HL-60/S4 (cell line): ENCODE measurements at regions not wholly inside any gene's neighbourhood (a gene's known extent, or its start where the extent isn't known, plus 50 kb on each side); places are given as distances from the start of the nearest gene placed in this dataset.
"Not testable (repeated sequence)": the region's sequence is repeated elsewhere in the genome, so short reads cannot be mapped to it uniquely, and the experiment has no call there.

ENCODE experiments used
- in situ Hi-C: fragments of 300-500 bp; cut with MboI; formaldehyde crosslinking; loops from 2 replicates; pipeline ENCODE4 v1.14.3; 2022; ENCODE audit warnings: low sequenced_read_pairs

- in situ Hi-C loops: no loop called here
Measured at GRCh38 chr7:118878336-118878735, 653.8 kb downstream of the ANKRD7 start.

GRCh38 chr7:118898284-118898683, 673.8 kb downstream of the ANKRD7 start:
- in situ Hi-C loops: no loop called here

DNA sequence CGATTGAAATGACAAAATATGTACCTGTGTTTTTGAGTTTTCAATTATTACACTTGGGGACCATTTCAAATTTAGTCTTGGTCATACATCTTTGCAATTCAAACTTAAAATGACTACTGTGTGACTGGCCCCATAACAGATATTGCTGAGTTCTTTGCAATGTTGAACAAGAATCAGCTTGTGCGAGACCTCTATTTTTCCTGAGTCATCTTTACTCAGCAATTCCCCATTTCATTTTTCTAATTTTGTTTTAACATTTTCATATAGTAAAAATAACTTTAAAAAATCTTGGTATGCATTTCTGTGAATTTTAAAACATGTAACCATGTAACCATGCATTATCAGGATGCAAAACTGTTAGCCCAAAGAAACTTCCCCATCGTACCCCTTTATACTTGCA, 678.1 kb downstream of the ANKRD7 start:
- in situ Hi-C loops: no loop called here

- in situ Hi-C loops: no loop called here
Measured at GRCh38 chr7:118907911-118908527, 683.5 kb downstream of the ANKRD7 start.

- in situ Hi-C loops: not testable (repeated sequence)
Measured at GRCh38 chr7:118916120-118916519, 691.6 kb downstream of the ANKRD7 start.

- in situ Hi-C loops: no loop called here
Measured at GRCh38 chr7:118918556-118918955, 694.1 kb downstream of the ANKRD7 start.

DNA sequence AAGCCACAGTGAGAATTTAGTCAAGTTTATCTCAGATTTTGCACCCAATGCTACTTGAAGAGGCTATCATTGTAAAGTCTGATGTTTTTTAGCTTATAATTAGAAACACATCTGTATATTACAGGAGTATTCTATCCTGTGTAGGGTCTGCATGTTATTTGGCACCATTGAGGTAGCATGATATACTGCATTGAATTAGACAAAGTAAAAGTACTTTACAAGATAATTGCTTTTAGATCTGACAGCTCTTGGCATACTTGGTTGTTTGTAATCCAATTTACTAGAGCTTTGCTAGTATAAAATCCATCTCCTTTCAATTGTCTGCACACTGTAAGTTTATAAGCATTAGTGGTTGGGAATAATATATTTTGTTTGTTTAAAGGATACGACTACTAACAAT, 714.3 kb downstream of the ANKRD7 start:
- in situ Hi-C loops: no loop called here

DNA sequence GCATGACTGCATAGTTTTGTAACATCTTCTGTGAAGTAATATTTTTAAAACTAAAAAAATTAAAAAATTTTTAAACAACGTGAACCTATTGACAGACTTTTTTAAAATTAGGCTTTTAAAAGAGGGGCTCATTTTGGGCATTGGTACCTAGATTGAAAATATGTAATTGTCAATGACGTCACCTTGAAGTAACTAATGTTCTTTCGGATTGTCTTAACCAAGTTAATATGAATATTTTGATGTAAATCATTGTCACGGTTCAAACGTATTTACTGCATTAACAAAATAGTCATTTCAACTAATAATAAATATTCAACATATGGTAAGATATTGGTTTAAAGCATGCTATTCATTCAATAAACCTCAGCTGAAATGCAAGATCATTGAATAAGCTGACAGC, 719.8 kb downstream of the ANKRD7 start:
- in situ Hi-C loops: no loop called here

GRCh38 chr7:118945911-118946682, 721.6 kb downstream of the ANKRD7 start:
- in situ Hi-C loops: no loop called here

DNA sequence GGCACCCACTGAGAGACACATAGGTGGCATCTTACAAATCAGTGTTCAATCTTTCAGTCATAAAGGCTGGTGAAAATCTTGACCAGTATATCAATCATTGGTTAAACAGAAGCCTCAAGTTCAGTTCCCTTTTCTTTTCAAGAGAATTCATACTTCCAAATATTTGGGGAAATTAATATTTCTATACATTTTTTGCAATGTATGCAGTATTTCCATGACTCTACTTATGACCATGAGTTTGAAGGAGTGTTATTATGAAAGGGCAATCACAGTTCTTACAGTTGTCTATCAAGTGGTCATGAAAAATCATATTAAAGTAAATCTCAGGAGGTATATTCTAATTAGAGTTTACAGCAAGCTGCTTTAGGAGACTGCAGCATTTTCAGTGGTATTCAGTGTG, 724.0 kb downstream of the ANKRD7 start:
- in situ Hi-C loops: no loop called here

DNA sequence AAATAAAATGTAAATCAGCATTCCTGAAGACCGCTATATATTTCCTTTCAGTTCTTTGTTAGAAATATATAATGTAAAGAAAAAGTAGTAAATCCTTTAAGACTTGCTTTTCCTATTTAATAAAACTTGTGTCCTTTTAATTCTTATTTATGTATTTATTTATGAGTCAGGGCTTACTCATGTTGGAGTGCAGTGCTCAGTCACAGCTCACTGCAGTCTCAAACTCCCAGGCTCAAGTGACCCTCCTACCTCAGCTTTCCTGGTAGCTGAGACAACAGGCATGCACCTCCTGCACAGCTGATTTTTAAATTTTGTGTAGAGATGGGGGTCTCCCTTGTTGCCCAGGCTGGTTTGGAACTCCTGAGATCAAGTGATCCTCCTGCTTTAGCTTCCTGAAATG, 724.5 kb downstream of the ANKRD7 start:
- in situ Hi-C loops: no loop called here

DNA sequence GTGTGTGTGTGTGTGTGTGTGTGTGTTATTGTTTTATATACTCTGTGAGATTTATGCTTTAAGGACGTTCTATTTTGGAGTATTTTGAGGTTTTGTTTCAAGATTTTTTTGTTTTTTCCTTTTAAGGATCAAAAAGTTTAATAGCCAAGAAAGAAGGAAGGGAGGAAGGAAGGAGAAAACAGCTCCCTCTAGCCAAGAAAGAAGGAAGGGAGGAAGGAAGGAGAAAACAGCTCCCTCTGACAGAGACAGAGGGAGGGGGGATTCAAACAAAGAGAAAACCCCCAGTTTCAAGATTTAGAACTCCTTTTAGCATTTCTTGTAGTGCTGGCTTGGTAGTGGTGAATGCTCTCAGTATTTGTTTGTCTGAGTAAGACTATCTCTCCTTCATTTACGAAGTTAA, 731.8 kb downstream of the ANKRD7 start:
- in situ Hi-C loops: not testable (repeated sequence)

GRCh38 chr7:118969370-118969769, 744.9 kb downstream of the ANKRD7 start:
- in situ Hi-C loops: no loop called here

DNA sequence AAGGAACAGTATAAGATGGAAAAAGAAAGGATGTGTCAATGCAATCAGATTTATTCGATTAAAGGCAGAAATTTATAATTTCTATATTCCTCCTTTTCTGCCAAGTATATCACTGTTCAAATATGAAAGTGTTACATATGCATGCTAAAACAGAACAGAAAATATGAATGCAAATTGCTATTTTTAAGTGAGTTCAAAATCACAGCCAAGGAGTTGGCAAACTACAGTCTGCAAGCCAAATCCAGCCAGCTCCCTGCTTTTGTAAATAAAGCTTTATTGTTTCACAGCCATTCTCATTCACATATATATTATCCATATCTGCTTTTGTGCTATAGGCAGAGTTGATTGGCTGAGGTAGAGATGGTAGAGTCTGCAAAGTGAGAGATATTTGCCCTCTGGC, 747.2 kb downstream of the ANKRD7 start:
- in situ Hi-C loops: no loop called here

- in situ Hi-C loops: no loop called here
Measured at GRCh38 chr7:118974836-118975235, 750.3 kb downstream of the ANKRD7 start.

DNA sequence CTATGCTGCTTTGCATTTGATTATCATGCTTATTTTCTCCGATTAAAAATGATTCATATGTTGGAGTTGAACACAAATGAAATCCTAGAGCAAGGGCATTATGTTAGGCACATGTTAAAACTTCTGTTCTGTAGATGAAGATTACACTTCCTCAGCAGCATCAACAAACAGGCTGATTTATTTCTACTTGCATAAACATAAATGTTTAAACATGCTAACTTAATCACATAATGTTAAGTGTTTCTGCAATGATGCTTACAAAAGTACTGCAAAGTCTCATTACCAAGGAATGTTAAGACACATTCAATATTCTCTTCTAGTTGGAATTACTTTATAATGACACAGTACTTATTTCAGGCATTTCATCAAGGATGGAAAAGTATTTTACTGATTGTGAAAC, 770.8 kb downstream of the ANKRD7 start:
- in situ Hi-C loops: no loop called here

GRCh38 chr7:119007236-119007635, 782.7 kb downstream of the ANKRD7 start:
- in situ Hi-C loops: no loop called here

GRCh38 chr7:119010635-119011034, 786.1 kb downstream of the ANKRD7 start:
- in situ Hi-C loops: no loop called here

DNA sequence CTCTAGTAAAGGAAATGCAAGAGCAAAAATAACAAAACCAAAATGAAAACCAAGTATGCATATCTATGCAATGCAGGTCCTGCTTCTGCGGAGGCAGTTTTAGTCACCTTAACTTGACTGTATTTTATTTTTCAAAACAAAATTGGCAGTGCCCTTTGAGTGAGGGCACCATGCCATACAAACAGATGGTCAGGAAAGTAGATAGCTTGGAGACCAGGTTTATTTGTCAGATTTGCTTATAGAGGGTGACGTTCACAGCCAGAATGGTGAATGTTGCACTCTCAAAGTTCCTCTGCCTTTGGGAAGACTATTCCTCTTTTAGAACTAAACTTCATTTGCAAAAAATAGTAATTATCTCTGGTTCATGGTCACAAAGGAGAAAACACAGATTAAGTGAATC, 801.9 kb downstream of the ANKRD7 start:
- in situ Hi-C loops: no loop called here

- in situ Hi-C loops: no loop called here
Measured at GRCh38 chr7:119028736-119029135, 804.2 kb downstream of the ANKRD7 start.

DNA sequence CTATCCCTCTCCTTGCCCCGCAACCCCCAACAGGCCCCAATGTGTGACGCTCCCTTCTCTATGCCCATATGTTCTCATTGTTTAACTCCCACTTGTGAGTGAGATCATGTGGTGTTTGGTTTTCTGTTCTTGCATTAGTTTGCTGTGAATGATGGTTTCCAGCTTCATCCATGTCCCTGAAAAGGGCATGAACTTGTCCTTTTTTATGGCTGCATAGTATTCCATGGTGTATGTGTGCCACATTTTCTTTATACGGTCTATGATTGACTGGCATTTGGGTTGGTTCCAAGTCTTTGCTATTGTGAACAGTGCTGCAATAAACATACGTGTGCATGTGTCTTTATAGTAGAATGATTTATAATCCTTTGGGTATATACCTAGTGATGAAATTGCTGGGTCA, 807.6 kb downstream of the ANKRD7 start:
- in situ Hi-C loops: not testable (repeated sequence)

DNA sequence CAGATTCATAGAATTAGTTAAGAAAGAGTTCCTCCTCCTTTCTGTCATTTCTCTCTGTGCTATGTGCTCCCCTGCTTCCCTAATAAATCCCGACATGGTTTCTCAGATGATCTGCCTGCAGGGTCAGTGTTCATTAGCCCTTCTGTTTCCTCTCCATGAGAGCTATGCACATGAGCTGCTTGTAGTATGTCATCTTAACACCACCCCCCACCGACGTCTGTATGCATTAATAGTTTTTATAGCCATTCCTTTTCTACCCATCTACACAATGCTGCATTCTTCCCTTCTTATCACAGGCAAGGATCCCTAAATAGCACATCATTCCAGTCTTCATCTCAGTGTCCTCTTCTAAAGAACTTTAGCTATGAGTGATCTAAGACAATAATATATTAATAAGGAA, 809.1 kb downstream of the ANKRD7 start:
- in situ Hi-C loops: no loop called here

- in situ Hi-C loops: no loop called here
Measured at GRCh38 chr7:119037941-119038340, 813.4 kb downstream of the ANKRD7 start.
